ENCODE measurements at regions not wholly inside any gene's neighbourhood (a gene's known extent, or its start where the extent isn't known, plus 50 kb on each side); places are given as distances from the start of the nearest gene placed in this dataset.

GRCh38 chr1:34655875-34656240 is 99.0 kb upstream of the GJB5 start:
- no peak for DNase-seq (ENCODE audit: low spot score)

- no peak for DNase-seq (ENCODE audit: low spot score)
These were observed 98.5 kb upstream of the GJB5 start for GRCh38 chr1:34656299-34656698.

- DNase-seq (ENCODE audit: low spot score), result no peak
These were observed 98.1 kb upstream of the GJB5 start for GRCh38 chr1:34656731-34657130.

- no peak for DNase-seq (ENCODE audit: low spot score)
These were observed 97.6 kb upstream of the GJB5 start for GRCh38 chr1:34657266-34657665.

- no peak for DNase-seq (ENCODE audit: low spot score)
These were observed 97.0 kb upstream of the GJB5 start for GRCh38 chr1:34657849-34658248.

- DNase-seq (ENCODE audit: low spot score), result no peak
These were observed 91.8 kb upstream of the GJB5 start for GRCh38 chr1:34663031-34663430.

GRCh38 chr1:34668063-34668462 is 86.8 kb upstream of the GJB5 start:
- DNase-seq (ENCODE audit: low spot score), result no peak

- DNase-seq (ENCODE audit: low spot score), result no peak
These were observed 83.9 kb upstream of the GJB5 start for GRCh38 chr1:34670982-34671381.

GRCh38 chr1:34671887-34672286 is 83.0 kb upstream of the GJB5 start:
- no peak for DNase-seq (ENCODE audit: low spot score)

GRCh38 chr1:34681480-34682451 is 73.1 kb upstream of the GJB5 start:
- peak; percentile 43 for DNase-seq (ENCODE audit: low spot score)

GRCh38 chr1:34682452-34683223 is 72.2 kb upstream of the GJB5 start:
- no peak for DNase-seq (ENCODE audit: low spot score)

GRCh38 chr1:34683616-34684015 is 71.2 kb upstream of the GJB5 start:
- DNase-seq (ENCODE audit: low spot score), result no peak

- DNase-seq (ENCODE audit: low spot score), result no peak
These were observed 70.6 kb upstream of the GJB5 start for GRCh38 chr1:34684266-34684665.

- no peak for DNase-seq (ENCODE audit: low spot score)
These were observed 69.6 kb upstream of the GJB5 start for GRCh38 chr1:34685225-34685624.

- DNase-seq (ENCODE audit: low spot score), result no peak
These were observed 68.3 kb upstream of the GJB5 start for GRCh38 chr1:34686531-34686930.

GRCh38 chr1:34688006-34688741 is 66.7 kb upstream of the GJB5 start:
- no peak for DNase-seq (ENCODE audit: low spot score)

- no peak for DNase-seq (ENCODE audit: low spot score)
These were observed 64.6 kb upstream of the GJB5 start for GRCh38 chr1:34690269-34690668.

- no peak for DNase-seq (ENCODE audit: low spot score)
These were observed 61.8 kb upstream of the GJB5 start for GRCh38 chr1:34693081-34693480.

GRCh38 chr1:34694383-34694782 is 60.5 kb upstream of the GJB5 start:
- no peak for DNase-seq (ENCODE audit: low spot score)

- DNase-seq (ENCODE audit: low spot score), result no peak
These were observed 59.3 kb upstream of the GJB5 start for GRCh38 chr1:34695580-34695979.

- DNase-seq (ENCODE audit: low spot score), result no peak
These were observed 58.6 kb upstream of the GJB5 start for GRCh38 chr1:34696230-34696629.

- no peak for DNase-seq (ENCODE audit: low spot score)
These were observed 57.9 kb upstream of the GJB5 start for GRCh38 chr1:34696981-34697380.

GRCh38 chr1:34697818-34698217 is 57.0 kb upstream of the GJB5 start:
- no peak for DNase-seq (ENCODE audit: low spot score)
